Panc1 (cell line): ENCODE measurements at regions not wholly inside any gene's neighbourhood (a gene's known extent, or its start where the extent isn't known, plus 50 kb on each side); places are given as distances from the start of the nearest gene placed in this dataset.

Source experiments
- ATAC-seq: fragments of 200-7000 bp; cut with Tn5 transposase; 2 replicates; pipeline ENCODE4 v1.9.1; 2020; ENCODE audit warnings: mild to moderate bottlenecking, moderate library complexity
- BruUV-seq: library from RNA; stranded (reverse); fragments of 400-500 nt; replicated peaks from 2 replicates; lab custom pipeline; 2021; lab: Mats Ljungman, UMichigan
- CTCF ChIA-PET: fragments of 300-600 bp; sonication (Branson Sonifier 250); formaldehyde crosslinking; loops from one replicate; lab custom pipeline; 2022; ENCODE audit warnings: antibody characterized with exemption; lab: Charles Lee
- POLR2A ChIA-PET: fragments of 300-600 bp; sonication (Branson Sonifier 250); formaldehyde crosslinking; loops from one replicate; lab custom pipeline; 2022; ENCODE audit warnings: antibody characterized with exemption; lab: Charles Lee
- DNase-seq: peaks from one replicate; pipeline ENCODE4 v3.0.0-alpha.2; 2010; ENCODE audit warnings: low read depth, low spot score
- H3K27ac ChIP-seq: 2 replicates; pipeline ENCODE4 v1.5.1; 2011; ENCODE audit warnings: mild to moderate bottlenecking, low read length, inconsistent platforms
- H3K27me3 ChIP-seq: fragments of 200-500 bp; sonication (Bioruptor generic); 2 replicates; pipeline ENCODE4 v1.6.0; 2014; ENCODE audit warnings: low read length, inconsistent platforms; ENCODE audit not compliant: control insufficient read depth, insufficient read depth
- H3K36me3 ChIP-seq: fragments of 200-500 bp; sonication (Bioruptor generic); 2 replicates; pipeline ENCODE4 v1.5.1; 2014; ENCODE audit warnings: inconsistent platforms, mild to moderate bottlenecking, low read length, moderate library complexity; ENCODE audit not compliant: control insufficient read depth, insufficient read depth
- H3K4me1 ChIP-seq: 2 replicates; pipeline ENCODE4 v1.5.1; 2011; ENCODE audit warnings: inconsistent platforms, mild to moderate bottlenecking, low read length, moderate library complexity; ENCODE audit not compliant: control insufficient read depth, insufficient read depth
- H3K4me3 ChIP-seq, 2 experiments: 2 replicates each; pipeline ENCODE4 v1.5.1; 2011 to 2012; ENCODE audit warnings: low read depth in 2 of 2, low read length in 2 of 2, mild to moderate bottlenecking in 2 of 2, inconsistent platforms in 1 of 2, moderate library complexity in 1 of 2
- H3K9me3 ChIP-seq: fragments of 200-500 bp; sonication (Bioruptor generic); 2 replicates; pipeline ENCODE4 v1.5.1; 2014; ENCODE audit warnings: low read depth, mild to moderate bottlenecking, inconsistent platforms, low read length, moderate library complexity; ENCODE audit not compliant: control insufficient read depth, insufficient read depth
- POLR2AphosphoS5 ChIP-seq: IDR thresholded peaks from 2 replicates; pipeline ENCODE4 v1.6.1; 2012; ENCODE audit warnings: mild to moderate bottlenecking, low read depth, low read length, moderate library complexity
- SIN3A ChIP-seq: IDR thresholded peaks from 2 replicates; pipeline ENCODE4 v1.6.1; 2012; ENCODE audit warnings: low read depth, mild to moderate bottlenecking, low read length, moderate library complexity, borderline replicate concordance; ENCODE audit not compliant: insufficient read depth
- TCF7L2 ChIP-seq: IDR thresholded peaks from 2 replicates; pipeline ENCODE4 v1.6.1; 2011; ENCODE audit warnings: mild to moderate bottlenecking, low read depth, low read length, inconsistent platforms
- in situ Hi-C: cut with HindIII; loops from 2 replicates; pipeline ENCODE4 v1.10.0; 2016; ENCODE audit warnings: low sequenced_read_pairs, low pct_unique_long_range_greater_than_20kb
- intact Hi-C: fragments of 100-400 bp; cut with micrococcal nuclease; formaldehyde crosslinking; loops from one replicate; pipeline ENCODE4 v1.10.0; 2022; ENCODE audit not compliant: unreplicated experiment
- TF ChIP-seq, protein P1 (sequence below): fragments of 450-650 bp; IDR thresholded peaks from 2 replicates; pipeline ENCODE4 v1.5.1; 2017; ENCODE audit warnings: mild to moderate bottlenecking
- TF ChIP-seq, protein P2 (sequence below), 2 experiments: IDR thresholded peaks; 2 replicates each; pipeline ENCODE4 v1.6.1; 2011 to 2012; ENCODE audit warnings: low read depth in 2 of 2, control low read depth in 1 of 2, low read length in 1 of 2, mild to moderate bottlenecking in 1 of 2, moderate library complexity in 1 of 2; ENCODE audit not compliant: insufficient read depth in 1 of 2

DNA sequence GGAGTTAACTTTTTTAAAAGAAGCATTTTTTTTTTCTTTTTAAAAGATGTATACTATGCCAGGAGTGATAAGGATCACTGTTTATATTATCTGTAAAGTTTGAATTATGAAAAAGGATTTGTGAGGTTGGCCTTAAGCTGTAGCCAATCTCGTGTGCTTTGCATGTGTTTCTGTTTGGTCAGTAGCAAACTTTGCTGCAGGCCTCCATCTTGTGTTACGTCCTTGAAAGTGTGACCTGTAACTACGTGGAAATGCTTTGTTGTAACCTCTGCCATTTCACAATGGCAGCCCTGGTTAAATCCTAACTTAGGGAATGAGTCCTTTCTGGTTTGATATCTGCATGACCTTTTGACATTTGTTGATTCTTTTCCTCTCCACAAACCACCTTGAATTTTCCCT lies 1345.6 kb downstream of the NSUN3 start:
- Histone ChIP-seq H3K27me3 (no peaks in the 10 kb centered on the region), H3K9me3 (no peaks in the 10 kb centered on the region), H3K4me3 (no peak overlapping the region), H3K27ac (no peak overlapping the region), H3K36me3 (no peaks in the 10 kb centered on the region), H3K4me1 (no peaks in the 10 kb centered on the region)
- ChIA-PET POLR2A (no interaction called here), CTCF (no interaction called here)
- TF ChIP-seq SIN3A = no peak
- TF ChIP-seq, protein P1, sequence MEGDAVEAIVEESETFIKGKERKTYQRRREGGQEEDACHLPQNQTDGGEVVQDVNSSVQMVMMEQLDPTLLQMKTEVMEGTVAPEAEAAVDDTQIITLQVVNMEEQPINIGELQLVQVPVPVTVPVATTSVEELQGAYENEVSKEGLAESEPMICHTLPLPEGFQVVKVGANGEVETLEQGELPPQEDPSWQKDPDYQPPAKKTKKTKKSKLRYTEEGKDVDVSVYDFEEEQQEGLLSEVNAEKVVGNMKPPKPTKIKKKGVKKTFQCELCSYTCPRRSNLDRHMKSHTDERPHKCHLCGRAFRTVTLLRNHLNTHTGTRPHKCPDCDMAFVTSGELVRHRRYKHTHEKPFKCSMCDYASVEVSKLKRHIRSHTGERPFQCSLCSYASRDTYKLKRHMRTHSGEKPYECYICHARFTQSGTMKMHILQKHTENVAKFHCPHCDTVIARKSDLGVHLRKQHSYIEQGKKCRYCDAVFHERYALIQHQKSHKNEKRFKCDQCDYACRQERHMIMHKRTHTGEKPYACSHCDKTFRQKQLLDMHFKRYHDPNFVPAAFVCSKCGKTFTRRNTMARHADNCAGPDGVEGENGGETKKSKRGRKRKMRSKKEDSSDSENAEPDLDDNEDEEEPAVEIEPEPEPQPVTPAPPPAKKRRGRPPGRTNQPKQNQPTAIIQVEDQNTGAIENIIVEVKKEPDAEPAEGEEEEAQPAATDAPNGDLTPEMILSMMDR = no peak
- TF ChIP-seq, protein P2, sequence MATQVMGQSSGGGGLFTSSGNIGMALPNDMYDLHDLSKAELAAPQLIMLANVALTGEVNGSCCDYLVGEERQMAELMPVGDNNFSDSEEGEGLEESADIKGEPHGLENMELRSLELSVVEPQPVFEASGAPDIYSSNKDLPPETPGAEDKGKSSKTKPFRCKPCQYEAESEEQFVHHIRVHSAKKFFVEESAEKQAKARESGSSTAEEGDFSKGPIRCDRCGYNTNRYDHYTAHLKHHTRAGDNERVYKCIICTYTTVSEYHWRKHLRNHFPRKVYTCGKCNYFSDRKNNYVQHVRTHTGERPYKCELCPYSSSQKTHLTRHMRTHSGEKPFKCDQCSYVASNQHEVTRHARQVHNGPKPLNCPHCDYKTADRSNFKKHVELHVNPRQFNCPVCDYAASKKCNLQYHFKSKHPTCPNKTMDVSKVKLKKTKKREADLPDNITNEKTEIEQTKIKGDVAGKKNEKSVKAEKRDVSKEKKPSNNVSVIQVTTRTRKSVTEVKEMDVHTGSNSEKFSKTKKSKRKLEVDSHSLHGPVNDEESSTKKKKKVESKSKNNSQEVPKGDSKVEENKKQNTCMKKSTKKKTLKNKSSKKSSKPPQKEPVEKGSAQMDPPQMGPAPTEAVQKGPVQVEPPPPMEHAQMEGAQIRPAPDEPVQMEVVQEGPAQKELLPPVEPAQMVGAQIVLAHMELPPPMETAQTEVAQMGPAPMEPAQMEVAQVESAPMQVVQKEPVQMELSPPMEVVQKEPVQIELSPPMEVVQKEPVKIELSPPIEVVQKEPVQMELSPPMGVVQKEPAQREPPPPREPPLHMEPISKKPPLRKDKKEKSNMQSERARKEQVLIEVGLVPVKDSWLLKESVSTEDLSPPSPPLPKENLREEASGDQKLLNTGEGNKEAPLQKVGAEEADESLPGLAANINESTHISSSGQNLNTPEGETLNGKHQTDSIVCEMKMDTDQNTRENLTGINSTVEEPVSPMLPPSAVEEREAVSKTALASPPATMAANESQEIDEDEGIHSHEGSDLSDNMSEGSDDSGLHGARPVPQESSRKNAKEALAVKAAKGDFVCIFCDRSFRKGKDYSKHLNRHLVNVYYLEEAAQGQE (IDR thresholded peaks at IDR 0.05; ENCODE audit: insufficient read depth in 1 of 2, low read depth in 2 of 2, low read length in 1 of 2) = no peak
- no peak for TF ChIP-seq POLR2AphosphoS5
- TF ChIP-seq TCF7L2 = no peak
- DNase-seq (no peak), ATAC-seq (no peak)
- in situ Hi-C loops = no loop called here
- no TSS peak for BruUV-seq
- intact Hi-C loops = no loop called here

DNA sequence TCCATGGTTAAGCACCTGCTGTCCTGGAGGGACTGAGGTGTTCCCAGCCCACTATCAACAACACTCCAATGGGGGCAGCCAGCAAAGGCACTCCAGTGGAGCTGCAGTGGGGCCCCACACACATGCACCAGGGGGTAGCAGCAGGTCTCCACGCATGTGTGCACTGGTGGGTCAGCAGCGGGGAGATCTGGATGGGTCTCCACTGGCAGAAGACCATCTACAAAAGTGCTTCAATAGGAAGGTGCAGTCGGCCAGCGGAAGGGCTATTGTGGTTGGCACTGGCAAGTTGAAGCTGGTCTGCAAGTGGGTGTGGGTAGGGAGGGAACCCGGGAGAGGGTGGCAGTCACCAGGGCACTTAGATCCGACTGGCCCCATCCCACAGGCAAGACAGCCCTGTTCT lies 1355.4 kb downstream of the NSUN3 start:
- intact Hi-C loops = no loop called here
- no peaks in the 10 kb centered on the region for H3K36me3 ChIP-seq
- no TSS peak for BruUV-seq
- H3K27me3 ChIP-seq = no peaks in the 10 kb centered on the region
- H3K4me3 ChIP-seq = no peak overlapping the region
- no peak overlapping the region for H3K27ac ChIP-seq
- POLR2A ChIA-PET = no interaction called here
- DNase-seq (no peak), ATAC-seq (no peak)
- TF ChIP-seq POLR2AphosphoS5 (no peak), TCF7L2 (no peak), SIN3A (no peak)
- TF ChIP-seq, protein P2 (IDR thresholded peaks at IDR 0.05; ENCODE audit: insufficient read depth in 1 of 2, low read depth in 2 of 2, low read length in 1 of 2) = no peak
- TF ChIP-seq, protein P1 = no peak
- in situ Hi-C loops = no loop called here
- no peaks in the 10 kb centered on the region for H3K9me3 ChIP-seq
- CTCF ChIA-PET = no interaction called here
- H3K4me1 ChIP-seq = no peaks in the 10 kb centered on the region
